ENCODE measurements at regions not wholly inside any gene's neighbourhood (a gene's known extent, or its start where the extent isn't known, plus 50 kb on each side); places are given as distances from the start of the nearest gene placed in this dataset.

- H3K36me3 ChIP-seq (ENCODE audit: control insufficient read depth, insufficient read depth, low read length), result no peaks in the 10 kb centered on the region
- no peak for DNase-seq
- peak overlapping the region in 1 of 3 donors; percentile 44 for H3K27ac Mint-ChIP-seq
- H3K27me3 ChIP-seq (ENCODE audit: control insufficient read depth, insufficient read depth, low read length), result no peaks in the 10 kb centered on the region
- H3K27ac ChIP-seq (ENCODE audit: insufficient read depth, low read length, poor library complexity, severe bottlenecking), result no peak overlapping the region
- ATAC-seq (ENCODE audit: low read depth in 2 of 2), result no peak
- no peak overlapping the region for H3K4me3 Mint-ChIP-seq
- H3K9me3 ChIP-seq (ENCODE audit: control insufficient read depth in 2 of 2, low read length in 2 of 2), result no peaks in the 10 kb centered on the region
- H3K9me3 Mint-ChIP-seq, result peaks cover 0 to 3% (median 0%) of the 10 kb centered on the region in 7 donors
- H3K36me3 Mint-ChIP-seq, result no peaks in the 10 kb centered on the region
- no peaks in the 10 kb centered on the region for H3K4me1 ChIP-seq (ENCODE audit: control insufficient read depth, insufficient read depth, low read length, poor library complexity, severe bottlenecking)
- no peak overlapping the region for H3K4me3 ChIP-seq (ENCODE audit: low read depth, low read length)
- peaks cover 6% of the 10 kb centered on the region for H3K27me3 Mint-ChIP-seq
- peaks cover 0 to 7% (median 1%) of the 10 kb centered on the region in 4 donors for H3K4me1 Mint-ChIP-seq
Measured at GRCh38 chr14:55800156-55800785, 220.3 kb downstream of the KTN1 start.

GRCh38 chr14:55801121-55801520, 221.1 kb downstream of the KTN1 start:
- ATAC-seq (ENCODE audit: low read depth in 2 of 2) (no peak), DNase-seq (no peak)
- H3K4me3 Mint-ChIP-seq, result no peak overlapping the region
- Histone ChIP-seq H3K4me3 (ENCODE audit: low read depth, low read length) (no peak overlapping the region), H3K36me3 (ENCODE audit: control insufficient read depth, insufficient read depth, low read length) (no peaks in the 10 kb centered on the region), H3K27me3 (ENCODE audit: control insufficient read depth, insufficient read depth, low read length) (no peaks in the 10 kb centered on the region), H3K9me3 (ENCODE audit: control insufficient read depth in 2 of 2, low read length in 2 of 2) (no peaks in the 10 kb centered on the region), H3K4me1 (ENCODE audit: control insufficient read depth, insufficient read depth, low read length, poor library complexity, severe bottlenecking) (no peaks in the 10 kb centered on the region), H3K27ac (ENCODE audit: insufficient read depth, low read length, poor library complexity, severe bottlenecking) (no peak overlapping the region)
- H3K4me1 Mint-ChIP-seq, result peaks cover 0 to 7% (median 1%) of the 10 kb centered on the region in 4 donors
- H3K27me3 Mint-ChIP-seq, result peaks cover 6% of the 10 kb centered on the region
- H3K36me3 Mint-ChIP-seq, result no peaks in the 10 kb centered on the region
- no peak overlapping the region for H3K27ac Mint-ChIP-seq
- H3K9me3 Mint-ChIP-seq, result peaks cover 0 to 5% (median 0%) of the 10 kb centered on the region in 7 donors

- DNase-seq (peak in 1 of 3 donors; percentile 16), ATAC-seq (ENCODE audit: low read depth in 2 of 2) (peak; percentile 16)
- Histone ChIP-seq H3K4me3 (ENCODE audit: low read depth, low read length) (no peak overlapping the region), H3K27me3 (ENCODE audit: control insufficient read depth, insufficient read depth, low read length) (no peaks in the 10 kb centered on the region), H3K9me3 (ENCODE audit: control insufficient read depth in 2 of 2, low read length in 2 of 2) (no peaks in the 10 kb centered on the region), H3K27ac (ENCODE audit: insufficient read depth, low read length, poor library complexity, severe bottlenecking) (no peak overlapping the region), H3K36me3 (ENCODE audit: control insufficient read depth, insufficient read depth, low read length) (no peaks in the 10 kb centered on the region), H3K4me1 (ENCODE audit: control insufficient read depth, insufficient read depth, low read length, poor library complexity, severe bottlenecking) (peaks cover 8% of the 10 kb centered on the region)
- H3K4me1 Mint-ChIP-seq, result peaks cover 0 to 20% (median 10%) of the 10 kb centered on the region in 4 donors
- H3K4me3 Mint-ChIP-seq, result no peak overlapping the region
- peaks cover 0 to 8% (median 2%) of the 10 kb centered on the region in 7 donors for H3K9me3 Mint-ChIP-seq
- no peak overlapping the region for H3K27ac Mint-ChIP-seq
- peaks cover 6% of the 10 kb centered on the region for H3K27me3 Mint-ChIP-seq
- no peaks in the 10 kb centered on the region for H3K36me3 Mint-ChIP-seq
Measured at GRCh38 chr14:55802986-55803872, 223.2 kb downstream of the KTN1 start.

GRCh38 chr14:55803873-55804553, 224.0 kb downstream of the KTN1 start:
- H3K36me3 Mint-ChIP-seq, result no peaks in the 10 kb centered on the region
- H3K27me3 Mint-ChIP-seq, result peaks cover 6% of the 10 kb centered on the region
- DNase-seq, result peak in 1 of 3 donors; percentile 18
- peak overlapping the region in 2 of 3 donors; percentile 49 to 93 for H3K27ac Mint-ChIP-seq
- no peaks in the 10 kb centered on the region for H3K27me3 ChIP-seq (ENCODE audit: control insufficient read depth, insufficient read depth, low read length)
- H3K4me1 Mint-ChIP-seq, result peaks cover 0 to 20% (median 10%) of the 10 kb centered on the region in 4 donors
- no peaks in the 10 kb centered on the region for H3K9me3 ChIP-seq (ENCODE audit: control insufficient read depth in 2 of 2, low read length in 2 of 2)
- peaks cover 0 to 8% (median 2%) of the 10 kb centered on the region in 7 donors for H3K9me3 Mint-ChIP-seq
- no peaks in the 10 kb centered on the region for H3K36me3 ChIP-seq (ENCODE audit: control insufficient read depth, insufficient read depth, low read length)
- no peak overlapping the region for H3K4me3 ChIP-seq (ENCODE audit: low read depth, low read length)
- no peak for ATAC-seq (ENCODE audit: low read depth in 2 of 2)
- H3K4me1 ChIP-seq (ENCODE audit: control insufficient read depth, insufficient read depth, low read length, poor library complexity, severe bottlenecking), result peaks cover 8% of the 10 kb centered on the region
- no peak overlapping the region for H3K4me3 Mint-ChIP-seq
- no peak overlapping the region for H3K27ac ChIP-seq (ENCODE audit: insufficient read depth, low read length, poor library complexity, severe bottlenecking)

- H3K27me3 Mint-ChIP-seq, result peaks cover 6% of the 10 kb centered on the region
- Histone ChIP-seq H3K9me3 (ENCODE audit: control insufficient read depth in 2 of 2, low read length in 2 of 2) (no peaks in the 10 kb centered on the region), H3K36me3 (ENCODE audit: control insufficient read depth, insufficient read depth, low read length) (no peaks in the 10 kb centered on the region), H3K4me3 (ENCODE audit: low read depth, low read length) (no peak overlapping the region), H3K27ac (ENCODE audit: insufficient read depth, low read length, poor library complexity, severe bottlenecking) (no peak overlapping the region), H3K27me3 (ENCODE audit: control insufficient read depth, insufficient read depth, low read length) (no peaks in the 10 kb centered on the region), H3K4me1 (ENCODE audit: control insufficient read depth, insufficient read depth, low read length, poor library complexity, severe bottlenecking) (peaks cover 8% of the 10 kb centered on the region)
- no peak overlapping the region for H3K4me3 Mint-ChIP-seq
- H3K27ac Mint-ChIP-seq, result peak overlapping the region in 1 of 3 donors; percentile 93
- DNase-seq, result no peak
- peaks cover 0 to 8% (median 2%) of the 10 kb centered on the region in 7 donors for H3K9me3 Mint-ChIP-seq
- peaks cover 0 to 20% (median 10%) of the 10 kb centered on the region in 4 donors for H3K4me1 Mint-ChIP-seq
- no peaks in the 10 kb centered on the region for H3K36me3 Mint-ChIP-seq
- no peak for ATAC-seq (ENCODE audit: low read depth in 2 of 2)
Measured at GRCh38 chr14:55805250-55805649, 225.2 kb downstream of the KTN1 start.

GRCh38 chr14:55807053-55807880, 227.3 kb downstream of the KTN1 start:
- peak; percentile 26 to 91 (median 73) for DNase-seq
- peak overlapping the region; percentile 27 for H3K27ac ChIP-seq (ENCODE audit: insufficient read depth, low read length, poor library complexity, severe bottlenecking)
- Mint-ChIP-seq H3K36me3 (no peaks in the 10 kb centered on the region), H3K4me3 (peak overlapping the region in 3 of 4 donors; percentile 17 to 49 (median 46)), H3K9me3 (peaks cover 0 to 8% (median 2%) of the 10 kb centered on the region in 7 donors), H3K4me1 (peaks cover 0 to 20% (median 10%) of the 10 kb centered on the region in 4 donors), H3K27me3 (peaks cover 6% of the 10 kb centered on the region), H3K27ac (peak overlapping the region; percentile 32 to 93 (median 90))
- peaks cover 8% of the 10 kb centered on the region for H3K4me1 ChIP-seq (ENCODE audit: control insufficient read depth, insufficient read depth, low read length, poor library complexity, severe bottlenecking)
- no peak overlapping the region for H3K4me3 ChIP-seq (ENCODE audit: low read depth, low read length)
- ATAC-seq (ENCODE audit: low read depth in 2 of 2), result peak; percentile 78 to 80
- no peaks in the 10 kb centered on the region for H3K9me3 ChIP-seq (ENCODE audit: control insufficient read depth in 2 of 2, low read length in 2 of 2)
- H3K36me3 ChIP-seq (ENCODE audit: control insufficient read depth, insufficient read depth, low read length), result no peaks in the 10 kb centered on the region
- H3K27me3 ChIP-seq (ENCODE audit: control insufficient read depth, insufficient read depth, low read length), result no peaks in the 10 kb centered on the region

GRCh38 chr14:55807881-55808379, 227.9 kb downstream of the KTN1 start:
- ATAC-seq (ENCODE audit: low read depth in 2 of 2) (no peak), DNase-seq (no peak)
- no peak overlapping the region for H3K4me3 Mint-ChIP-seq
- no peaks in the 10 kb centered on the region for H3K9me3 ChIP-seq (ENCODE audit: control insufficient read depth in 2 of 2, low read length in 2 of 2)
- peaks cover 0 to 20% (median 10%) of the 10 kb centered on the region in 4 donors for H3K4me1 Mint-ChIP-seq
- peaks cover 6% of the 10 kb centered on the region for H3K27me3 Mint-ChIP-seq
- no peaks in the 10 kb centered on the region for H3K36me3 Mint-ChIP-seq
- H3K4me1 ChIP-seq (ENCODE audit: control insufficient read depth, insufficient read depth, low read length, poor library complexity, severe bottlenecking), result peaks cover 8% of the 10 kb centered on the region
- no peak overlapping the region for H3K4me3 ChIP-seq (ENCODE audit: low read depth, low read length)
- H3K27me3 ChIP-seq (ENCODE audit: control insufficient read depth, insufficient read depth, low read length), result no peaks in the 10 kb centered on the region
- H3K27ac ChIP-seq (ENCODE audit: insufficient read depth, low read length, poor library complexity, severe bottlenecking), result no peak overlapping the region
- H3K27ac Mint-ChIP-seq, result peak overlapping the region in 2 of 3 donors; percentile 32 to 93
- H3K9me3 Mint-ChIP-seq, result peaks cover 0 to 8% (median 2%) of the 10 kb centered on the region in 7 donors
- H3K36me3 ChIP-seq (ENCODE audit: control insufficient read depth, insufficient read depth, low read length), result no peaks in the 10 kb centered on the region
